B cell (primary cell): ENCODE measurements at regions not wholly inside any gene's neighbourhood (a gene's known extent, or its start where the extent isn't known, plus 50 kb on each side); places are given as distances from the start of the nearest gene placed in this dataset.

Source experiments
- ATAC-seq: fragments of 200-7000 bp; cut with Tn5 transposase; one replicate; pipeline ENCODE4 v1.10.0; 2021; ENCODE audit warnings: low read depth, mild to moderate bottlenecking, moderate number of reproducible peaks, moderate library complexity
- CTCF ChIA-PET: fragments of 350-600 bp; sonication (Branson Sonifier 250); formaldehyde crosslinking; loops from one replicate; lab custom pipeline; 2021; ENCODE audit warnings: antibody characterized with exemption, inconsistent platforms; lab: Charles Lee
- POLR2A ChIA-PET: fragments of 350-600 bp; sonication (Branson Sonifier 250); formaldehyde crosslinking; loops from one replicate; lab custom pipeline; 2021; ENCODE audit warnings: antibody characterized with exemption; lab: Charles Lee
- DNase-seq: peaks from one replicate; pipeline ENCODE4 v3.0.0; 2013
- H2AFZ ChIP-seq: 2 replicates; pipeline ENCODE4 v1.6.1; 2012; ENCODE audit warnings: mild to moderate bottlenecking, low read depth, low read length; ENCODE audit not compliant: insufficient read depth, poor library complexity, severe bottlenecking
- H3K27ac ChIP-seq, 2 donors: 1 replicate in 1 of 2; 2 replicates in 1 of 2; pipeline ENCODE4 v1.5.1; 2012 to 2013; ENCODE audit warnings: low read length in 2 of 2, mild to moderate bottlenecking in 2 of 2, moderate library complexity in 1 of 2
- H3K27me3 ChIP-seq, 4 experiments: fragments of 200-600 bp in 1 of 4; sonication (generic) in 1 of 4; replicated peaks in 1 of 4; 1 replicate in 2 of 4; 2 replicates in 2 of 4; pipeline versions ENCODE4 v1.6.1 to v1.7.0; 2013 to 2016; ENCODE audit warnings: low read length in 3 of 4, mild to moderate bottlenecking in 2 of 4, mixed read lengths in 1 of 4, moderate library complexity in 1 of 4; ENCODE audit not compliant: insufficient read depth in 4 of 4, control insufficient read depth in 3 of 4; ENCODE audit errors: control extremely low read depth in 1 of 4
- H3K36me3 ChIP-seq, 2 experiments: replicated peaks in 1 of 2; 1 replicate in 1 of 2; 2 replicates in 1 of 2; pipeline versions ENCODE4 v1.6.1 to v1.7.1; 2013; ENCODE audit warnings: low read length in 1 of 2; ENCODE audit not compliant: insufficient read depth in 2 of 2, control insufficient read depth in 1 of 2; ENCODE audit errors: control extremely low read depth in 1 of 2, extremely low read depth in 1 of 2
- H3K4me1 ChIP-seq, 2 donors: fragments of 200-600 bp in 1 of 2; sonication (generic) in 1 of 2; 1 replicate in 1 of 2; 2 replicates in 1 of 2; pipeline versions ENCODE4 v1.5.1 to v1.6.1; 2013 to 2017; ENCODE audit warnings: low read length in 2 of 2; ENCODE audit not compliant: control insufficient read depth in 2 of 2, insufficient read depth in 2 of 2
- H3K4me2 ChIP-seq: replicated peaks from 2 replicates; pipeline ENCODE3; 2012; ENCODE audit warnings: mild to moderate bottlenecking, low read depth, low read length; ENCODE audit not compliant: poor library complexity, severe bottlenecking
- H3K4me3 ChIP-seq, 5 experiments: fragments of 200-600 bp in 1 of 5; sonication (generic) in 1 of 5; 1 replicate in 3 of 5; 2 replicates in 2 of 5; pipeline versions ENCODE4 v1.5.1 to v1.7.0; 2011 to 2016; ENCODE audit warnings: low read length in 4 of 5, mild to moderate bottlenecking in 4 of 5, low read depth in 2 of 5, control low read depth in 1 of 5, moderate library complexity in 1 of 5; ENCODE audit not compliant: insufficient read depth in 1 of 5; ENCODE audit errors: control extremely low read depth in 1 of 5, extremely low read depth in 1 of 5
- H3K79me2 ChIP-seq: fragments of 200-600 bp; sonication (generic); one replicate; pipeline ENCODE4 v1.6.0; 2016; ENCODE audit warnings: low read length; ENCODE audit not compliant: control insufficient read depth, insufficient read depth
- H3K9ac ChIP-seq: fragments of 200-600 bp; sonication (generic); 2 replicates; pipeline ENCODE4 v1.6.1; 2017; ENCODE audit warnings: mild to moderate bottlenecking, low read length, moderate library complexity
- H3K9me3 ChIP-seq, 3 donors: one replicate each; pipeline versions ENCODE4 v1.6.1 to v1.7.1; 2013; ENCODE audit warnings: low read length in 2 of 3; ENCODE audit not compliant: control insufficient read depth in 2 of 3, insufficient read depth in 1 of 3; ENCODE audit errors: control extremely low read depth in 1 of 3
- H4K20me1 ChIP-seq: 2 replicates; pipeline ENCODE4 v1.6.0; 2012; ENCODE audit warnings: mild to moderate bottlenecking, low read length; ENCODE audit not compliant: insufficient read depth, control insufficient read depth, poor library complexity, severe bottlenecking
- H3K27ac Mint-ChIP-seq: one replicate; pipeline ENCODE4 v1.8.0; 2021; ENCODE audit warnings: mixed read lengths
- H3K27me3 Mint-ChIP-seq: one replicate; pipeline ENCODE4 v1.8.0; 2021; ENCODE audit warnings: mixed read lengths
- H3K4me1 Mint-ChIP-seq: one replicate; pipeline ENCODE4 v1.8.0; 2021; ENCODE audit warnings: mixed read lengths
- H3K4me3 Mint-ChIP-seq: one replicate; pipeline ENCODE4 v1.8.0; 2021; ENCODE audit warnings: mixed read lengths
- H3K9me3 Mint-ChIP-seq: one replicate; pipeline ENCODE4 v1.8.0; 2022; ENCODE audit warnings: mixed read lengths; ENCODE audit not compliant: insufficient read depth
- CTCF ChIP-seq: fragments of 200-600 bp; IDR thresholded peaks from one replicate; pipeline ENCODE4 v1.8.0; 2022; ENCODE audit warnings: antibody characterized with exemption, mild to moderate bottlenecking
- EZH2 ChIP-seq: IDR thresholded peaks from 2 replicates; pipeline ENCODE4 v1.6.1; 2012; ENCODE audit warnings: borderline replicate concordance, low read depth, mild to moderate bottlenecking, moderate library complexity, low read length; ENCODE audit not compliant: insufficient read depth, poor library complexity, severe bottlenecking
- WGBS: methylation state at CpG from one replicate; pipeline ENCODE4 v1.1.5; 2013; ENCODE audit warnings: missing lambda C conversion rate; ENCODE audit not compliant: insufficient coverage; 5-methylcytosine and 5-hydroxymethylcytosine counted together
- intact Hi-C: fragments of 100-400 bp; cut with micrococcal nuclease; formaldehyde crosslinking; loops from one replicate; pipeline ENCODE4 v1.10.0; 2022

- H3K27ac Mint-ChIP-seq: no peak overlapping the region
- H3K36me3 ChIP-seq: no peaks in the 10 kb centered on the region
- ChIA-PET CTCF (no interaction called here), POLR2A (no interaction called here)
- no peak overlapping the region for H3K4me2 ChIP-seq
- peaks cover 17% of the 10 kb centered on the region for H3K27me3 Mint-ChIP-seq
- intact Hi-C loops: no loop called here
- WGBS: 93% methylated on average over 2 of the region's 3 CpGs
- no peak overlapping the region for H3K27ac ChIP-seq
- H3K9me3 Mint-ChIP-seq: peaks cover 4% of the 10 kb centered on the region
- no peaks in the 10 kb centered on the region for H3K27me3 ChIP-seq
- H3K4me1 Mint-ChIP-seq: no peaks in the 10 kb centered on the region
- DNase-seq (no peak), ATAC-seq (no peak)
- no peak overlapping the region for H3K4me3 ChIP-seq
- no peaks in the 10 kb centered on the region for H3K4me1 ChIP-seq
- H2AFZ ChIP-seq: no peak overlapping the region
- TF ChIP-seq EZH2 (no peak), CTCF (no peak)
- no peak overlapping the region for H3K4me3 Mint-ChIP-seq
- H3K79me2 ChIP-seq: no peaks in the 10 kb centered on the region
- H3K9ac ChIP-seq: no peak overlapping the region
- peaks cover 0 to 8% (median 0%) of the 10 kb centered on the region in 3 donors for H3K9me3 ChIP-seq
- no peaks in the 10 kb centered on the region for H4K20me1 ChIP-seq
Observed at GRCh38 chr4:67365661-67366245, 179.6 kb downstream of the CENPC start.

GRCh38 chr4:67355806-67356205 lies 189.5 kb downstream of the CENPC start:
- no peaks in the 10 kb centered on the region for H3K27me3 ChIP-seq
- no peak overlapping the region for H3K4me2 ChIP-seq
- peaks cover 1% of the 10 kb centered on the region for H3K9me3 Mint-ChIP-seq
- H3K27me3 Mint-ChIP-seq: no peaks in the 10 kb centered on the region
- no peaks in the 10 kb centered on the region for H3K79me2 ChIP-seq
- TF ChIP-seq CTCF: no peak
- no peak for TF ChIP-seq EZH2
- H3K27ac ChIP-seq: no peak overlapping the region
- POLR2A ChIA-PET: no interaction called here
- no peak overlapping the region for H2AFZ ChIP-seq
- H3K36me3 ChIP-seq: no peaks in the 10 kb centered on the region
- no peak for ATAC-seq
- no peak overlapping the region for H3K27ac Mint-ChIP-seq
- H3K4me1 Mint-ChIP-seq: no peaks in the 10 kb centered on the region
- CTCF ChIA-PET: no interaction called here
- H3K9ac ChIP-seq: no peak overlapping the region
- H3K4me1 ChIP-seq: no peaks in the 10 kb centered on the region
- H3K4me3 Mint-ChIP-seq: no peak overlapping the region
- H3K9me3 ChIP-seq: peaks cover 0 to 5% (median 0%) of the 10 kb centered on the region in 3 donors
- DNase-seq: no peak
- H3K4me3 ChIP-seq: no peak overlapping the region
- H4K20me1 ChIP-seq: no peaks in the 10 kb centered on the region
- intact Hi-C loops: no loop called here
